HG03342 (cell line): ENCODE measurements at regions not wholly inside any gene's neighbourhood (a gene's known extent, or its start where the extent isn't known, plus 50 kb on each side); places are given as distances from the start of the nearest gene placed in this dataset.

Experiments used
- ATAC-seq: cut with Tn5 transposase; IDR thresholded peaks from one replicate; pipeline ENCODE4 v1.9.1; 2021; ENCODE audit warnings: mild to moderate bottlenecking, moderate library complexity; ENCODE audit not compliant: unreplicated experiment

GRCh38 chr14:85479306-85479705, 50.6 kb upstream of the FLRT2 start:
- no peak for ATAC-seq

GRCh38 chr14:85479771-85480170, 50.2 kb upstream of the FLRT2 start:
- no peak for ATAC-seq
